K562 (cell line): ENCODE measurements at regions not wholly inside any gene's neighbourhood (a gene's known extent, or its start where the extent isn't known, plus 50 kb on each side); places are given as distances from the start of the nearest gene placed in this dataset.

ENCODE experiments used
- ATAC-seq: fragments of 200-7000 bp; cut with Tn5 transposase; 3 replicates; pipeline ENCODE4 v1.9.1; 2020; ENCODE audit warnings: moderate library complexity
- BruUV-seq: library from RNA; stranded (reverse); fragments of 400-500 nt; replicated peaks from 2 replicates; lab custom pipeline; 2021; lab: Mats Ljungman, UMichigan
- CTCF ChIA-PET: fragments of 300-600 bp; formaldehyde crosslinking; extraction: SDS; loops from one replicate; lab custom pipeline; 2021; ENCODE audit warnings: low intra/inter-chr PET ratio; lab: Yijun Ruan, JAX
- POLR2A ChIA-PET: fragments of 300-600, 350-650 bp; sonication (Branson Sonifier 250); formaldehyde crosslinking; extraction: SDS; loops from one replicate; lab custom pipeline; 2021; ENCODE audit warnings: antibody characterized with exemption, inconsistent platforms; lab: Yijun Ruan, JAX
- DNase-seq, 4 experiments: peaks; one replicate each; pipeline versions ENCODE4 v3.0.0 to v3.0.0-alpha.2; 2011 to 2018; ENCODE audit warnings: low spot score in 3 of 4, mixed read lengths in 3 of 4; ENCODE audit errors: extremely low read depth in 1 of 4
- FAIRE-seq: peaks from 2 replicates; lab custom pipeline; 2011; peaks lifted over from hg19 to GRCh38; lab: Jason Lieb, UNC
- H2AFZ ChIP-seq: 2 replicates; pipeline ENCODE4 v1.6.0; 2011; ENCODE audit warnings: low read depth, low read length, control low read depth, inconsistent platforms
- H3K27ac ChIP-seq: fragments of 200-600 bp; 3 replicates; pipeline ENCODE4 v1.8.0; 2011; ENCODE audit warnings: low read depth, mild to moderate bottlenecking, control low read depth, inconsistent platforms, low read length, moderate library complexity, mixed read lengths; ENCODE audit errors: extremely low read depth
- H3K27me3 ChIP-seq, 2 experiments: fragments of 300-600 bp in 1 of 2; 2 replicates in 1 of 2; 3 replicates in 1 of 2; pipeline versions ENCODE4 v1.6.0 to v1.8.0; 2011; ENCODE audit warnings: inconsistent platforms in 2 of 2, low read length in 2 of 2, mild to moderate bottlenecking in 1 of 2, mixed read lengths in 1 of 2, moderate library complexity in 1 of 2; ENCODE audit not compliant: control insufficient read depth in 2 of 2, insufficient read depth in 2 of 2
- H3K36me3 ChIP-seq: fragments of 300-600 bp; 3 replicates; pipeline ENCODE4 v1.8.0; 2011; ENCODE audit warnings: mild to moderate bottlenecking, low read length, inconsistent platforms; ENCODE audit not compliant: control insufficient read depth, insufficient read depth
- H3K4me1 ChIP-seq, 2 experiments: fragments of 200-600 bp in 1 of 2; replicated peaks in 1 of 2; 2 replicates in 1 of 2; 3 replicates in 1 of 2; pipeline versions ENCODE4 v1.5.1 to v1.8.0; 2011; ENCODE audit warnings: inconsistent platforms in 2 of 2, low read length in 2 of 2, mild to moderate bottlenecking in 1 of 2, mixed read lengths in 1 of 2, moderate library complexity in 1 of 2; ENCODE audit not compliant: control insufficient read depth in 2 of 2, insufficient read depth in 2 of 2
- H3K4me2 ChIP-seq: 2 replicates; pipeline ENCODE4 v1.6.1; 2011; ENCODE audit warnings: low read length, control low read depth, inconsistent platforms, mixed read lengths; ENCODE audit not compliant: insufficient read depth
- H3K4me3 ChIP-seq: fragments of 200-600 bp; sonication (generic), shearing (Covaris generic); 2 replicates; pipeline ENCODE4 v1.5.1; 2016; ENCODE audit warnings: control low read depth, inconsistent platforms
- H3K79me2 ChIP-seq: fragments of 200-600 bp; 3 replicates; pipeline ENCODE4 v1.8.0; 2011; ENCODE audit warnings: low read length, inconsistent platforms; ENCODE audit not compliant: control insufficient read depth, insufficient read depth
- H3K9ac ChIP-seq, 2 experiments: 2 replicates each; pipeline versions ENCODE4 v1.6.0 to v1.6.1; 2011; ENCODE audit warnings: low read depth in 2 of 2, low read length in 2 of 2, control low read depth in 1 of 2, inconsistent platforms in 1 of 2, mild to moderate bottlenecking in 1 of 2, mixed read lengths in 1 of 2; ENCODE audit not compliant: insufficient read depth in 1 of 2
- H3K9me1 ChIP-seq: one replicate; pipeline ENCODE4 v1.6.0; 2011; ENCODE audit warnings: inconsistent platforms, mild to moderate bottlenecking, low read length, moderate library complexity; ENCODE audit not compliant: control insufficient read depth, insufficient read depth
- H3K9me3 ChIP-seq: replicated peaks from 2 replicates; pipeline ENCODE4 v1.5.1; 2011; ENCODE audit warnings: low read depth, low read length, inconsistent platforms; ENCODE audit not compliant: control insufficient read depth, insufficient read depth
- H4K20me1 ChIP-seq: replicated peaks from 2 replicates; pipeline ENCODE4 v1.6.1; 2011; ENCODE audit warnings: low read length, inconsistent platforms, mixed read lengths; ENCODE audit not compliant: control insufficient read depth, insufficient read depth
- KLF10 ChIP-seq: fragments of 250-450 bp; sonication (Bioruptor Pico); IDR thresholded peaks from 2 replicates; pipeline ENCODE4 v1.6.1; 2021; ENCODE audit warnings: matching md5 sums
- PRMT5 ChIP-seq: sonication (generic); formaldehyde crosslinking; IDR thresholded peaks from 2 replicates; pipeline ENCODE4 v1.5.0; 2020; ENCODE audit warnings: missing genetic modification reagents
- RB1 ChIP-seq: fragments of 450-650 bp; IDR thresholded peaks from 2 replicates; pipeline ENCODE4 v1.6.1; 2017; ENCODE audit warnings: low read depth, mild to moderate bottlenecking
- SIRT6 ChIP-seq: IDR thresholded peaks from one replicate; pipeline ENCODE4 v1.6.1; 2012; ENCODE audit warnings: low read depth, mild to moderate bottlenecking, control low read depth, inconsistent platforms, low read length, moderate library complexity
- WGBS: fragments of 100-300 bp; shearing (Covaris generic); methylation state at CpG from one replicate; pipeline ENCODE4 v1.1.6; 2016; ENCODE audit warnings: low coverage, mixed read lengths; ENCODE audit not compliant: insufficient coverage; ENCODE audit errors: missing lambda C conversion rate; 5-methylcytosine and 5-hydroxymethylcytosine counted together
- in situ Hi-C: fragments of 300-500 bp; cut with MboI; formaldehyde crosslinking; loops from 4 replicates; pipeline ENCODE4 v1.15.0; 2018; ENCODE audit warnings: inconsistent platforms, mixed read lengths
- intact Hi-C: fragments of 100-400 bp; cut with micrococcal nuclease; formaldehyde crosslinking; loops from 2 replicates; pipeline ENCODE4 v1.14.2; 2022
- TF ChIP-seq, protein P1 (sequence below): fragments of 450-650 bp; IDR thresholded peaks from 2 replicates; pipeline ENCODE4 v1.6.1; 2016; ENCODE audit warnings: mild to moderate bottlenecking, moderate library complexity
- TF ChIP-seq, protein P2 (sequence below): fragments of 450-650 bp; formaldehyde crosslinking; IDR thresholded peaks from 2 replicates; pipeline ENCODE4 v1.4.0; 2022; ENCODE audit warnings: missing genetic modification characterization

DNA sequence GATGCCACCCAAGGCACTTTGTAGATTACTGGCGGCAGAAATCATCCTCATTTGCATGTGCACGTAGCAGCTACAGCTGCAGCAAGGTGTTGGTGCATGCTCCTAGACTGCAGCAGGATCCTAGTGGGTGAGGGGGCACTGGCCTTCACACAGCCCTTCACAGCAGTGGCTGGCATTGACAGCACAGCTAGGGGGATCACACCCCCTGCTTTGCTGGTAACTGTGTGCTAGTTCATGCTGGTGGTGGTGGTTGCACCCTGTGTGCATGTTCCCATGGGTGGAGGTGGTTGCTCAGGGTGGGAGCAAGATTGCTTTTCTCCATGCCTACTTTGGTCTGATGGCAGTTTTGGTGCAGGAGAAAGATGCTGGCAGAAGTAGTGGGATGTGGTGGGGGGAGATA, 1695.1 kb upstream of the CDH6 start:
- no peaks in the 10 kb centered on the region for H3K79me2 ChIP-seq
- no TSS peak for BruUV-seq
- no peak overlapping the region for H3K27ac ChIP-seq
- no peaks in the 10 kb centered on the region for H4K20me1 ChIP-seq
- in situ Hi-C loops (no loop called here), intact Hi-C loops (no loop called here)
- CTCF ChIA-PET: no interaction called here
- ATAC-seq: no peak
- POLR2A ChIA-PET: no interaction called here
- H3K4me3 ChIP-seq: no peak overlapping the region
- WGBS: 6% methylated on average over 2 of the region's 2 CpGs
- no peaks in the 10 kb centered on the region for H3K27me3 ChIP-seq
- H3K4me2 ChIP-seq: no peak overlapping the region
- no peaks in the 10 kb centered on the region for H3K9me1 ChIP-seq
- no peaks in the 10 kb centered on the region for H3K36me3 ChIP-seq
- no peaks in the 10 kb centered on the region for H3K9me3 ChIP-seq
- H3K4me1 ChIP-seq: no peaks in the 10 kb centered on the region
- H2AFZ ChIP-seq: no peak overlapping the region
- no peak overlapping the region for H3K9ac ChIP-seq
- no peak for FAIRE-seq
- no peak for DNase-seq
- TF ChIP-seq RB1 (no peak), KLF10 (CRISPR knock-in tag) (no peak), PRMT5 (CRISPR knock-in tag) (no peak), SIRT6 (no peak)
- TF ChIP-seq, protein P1, sequence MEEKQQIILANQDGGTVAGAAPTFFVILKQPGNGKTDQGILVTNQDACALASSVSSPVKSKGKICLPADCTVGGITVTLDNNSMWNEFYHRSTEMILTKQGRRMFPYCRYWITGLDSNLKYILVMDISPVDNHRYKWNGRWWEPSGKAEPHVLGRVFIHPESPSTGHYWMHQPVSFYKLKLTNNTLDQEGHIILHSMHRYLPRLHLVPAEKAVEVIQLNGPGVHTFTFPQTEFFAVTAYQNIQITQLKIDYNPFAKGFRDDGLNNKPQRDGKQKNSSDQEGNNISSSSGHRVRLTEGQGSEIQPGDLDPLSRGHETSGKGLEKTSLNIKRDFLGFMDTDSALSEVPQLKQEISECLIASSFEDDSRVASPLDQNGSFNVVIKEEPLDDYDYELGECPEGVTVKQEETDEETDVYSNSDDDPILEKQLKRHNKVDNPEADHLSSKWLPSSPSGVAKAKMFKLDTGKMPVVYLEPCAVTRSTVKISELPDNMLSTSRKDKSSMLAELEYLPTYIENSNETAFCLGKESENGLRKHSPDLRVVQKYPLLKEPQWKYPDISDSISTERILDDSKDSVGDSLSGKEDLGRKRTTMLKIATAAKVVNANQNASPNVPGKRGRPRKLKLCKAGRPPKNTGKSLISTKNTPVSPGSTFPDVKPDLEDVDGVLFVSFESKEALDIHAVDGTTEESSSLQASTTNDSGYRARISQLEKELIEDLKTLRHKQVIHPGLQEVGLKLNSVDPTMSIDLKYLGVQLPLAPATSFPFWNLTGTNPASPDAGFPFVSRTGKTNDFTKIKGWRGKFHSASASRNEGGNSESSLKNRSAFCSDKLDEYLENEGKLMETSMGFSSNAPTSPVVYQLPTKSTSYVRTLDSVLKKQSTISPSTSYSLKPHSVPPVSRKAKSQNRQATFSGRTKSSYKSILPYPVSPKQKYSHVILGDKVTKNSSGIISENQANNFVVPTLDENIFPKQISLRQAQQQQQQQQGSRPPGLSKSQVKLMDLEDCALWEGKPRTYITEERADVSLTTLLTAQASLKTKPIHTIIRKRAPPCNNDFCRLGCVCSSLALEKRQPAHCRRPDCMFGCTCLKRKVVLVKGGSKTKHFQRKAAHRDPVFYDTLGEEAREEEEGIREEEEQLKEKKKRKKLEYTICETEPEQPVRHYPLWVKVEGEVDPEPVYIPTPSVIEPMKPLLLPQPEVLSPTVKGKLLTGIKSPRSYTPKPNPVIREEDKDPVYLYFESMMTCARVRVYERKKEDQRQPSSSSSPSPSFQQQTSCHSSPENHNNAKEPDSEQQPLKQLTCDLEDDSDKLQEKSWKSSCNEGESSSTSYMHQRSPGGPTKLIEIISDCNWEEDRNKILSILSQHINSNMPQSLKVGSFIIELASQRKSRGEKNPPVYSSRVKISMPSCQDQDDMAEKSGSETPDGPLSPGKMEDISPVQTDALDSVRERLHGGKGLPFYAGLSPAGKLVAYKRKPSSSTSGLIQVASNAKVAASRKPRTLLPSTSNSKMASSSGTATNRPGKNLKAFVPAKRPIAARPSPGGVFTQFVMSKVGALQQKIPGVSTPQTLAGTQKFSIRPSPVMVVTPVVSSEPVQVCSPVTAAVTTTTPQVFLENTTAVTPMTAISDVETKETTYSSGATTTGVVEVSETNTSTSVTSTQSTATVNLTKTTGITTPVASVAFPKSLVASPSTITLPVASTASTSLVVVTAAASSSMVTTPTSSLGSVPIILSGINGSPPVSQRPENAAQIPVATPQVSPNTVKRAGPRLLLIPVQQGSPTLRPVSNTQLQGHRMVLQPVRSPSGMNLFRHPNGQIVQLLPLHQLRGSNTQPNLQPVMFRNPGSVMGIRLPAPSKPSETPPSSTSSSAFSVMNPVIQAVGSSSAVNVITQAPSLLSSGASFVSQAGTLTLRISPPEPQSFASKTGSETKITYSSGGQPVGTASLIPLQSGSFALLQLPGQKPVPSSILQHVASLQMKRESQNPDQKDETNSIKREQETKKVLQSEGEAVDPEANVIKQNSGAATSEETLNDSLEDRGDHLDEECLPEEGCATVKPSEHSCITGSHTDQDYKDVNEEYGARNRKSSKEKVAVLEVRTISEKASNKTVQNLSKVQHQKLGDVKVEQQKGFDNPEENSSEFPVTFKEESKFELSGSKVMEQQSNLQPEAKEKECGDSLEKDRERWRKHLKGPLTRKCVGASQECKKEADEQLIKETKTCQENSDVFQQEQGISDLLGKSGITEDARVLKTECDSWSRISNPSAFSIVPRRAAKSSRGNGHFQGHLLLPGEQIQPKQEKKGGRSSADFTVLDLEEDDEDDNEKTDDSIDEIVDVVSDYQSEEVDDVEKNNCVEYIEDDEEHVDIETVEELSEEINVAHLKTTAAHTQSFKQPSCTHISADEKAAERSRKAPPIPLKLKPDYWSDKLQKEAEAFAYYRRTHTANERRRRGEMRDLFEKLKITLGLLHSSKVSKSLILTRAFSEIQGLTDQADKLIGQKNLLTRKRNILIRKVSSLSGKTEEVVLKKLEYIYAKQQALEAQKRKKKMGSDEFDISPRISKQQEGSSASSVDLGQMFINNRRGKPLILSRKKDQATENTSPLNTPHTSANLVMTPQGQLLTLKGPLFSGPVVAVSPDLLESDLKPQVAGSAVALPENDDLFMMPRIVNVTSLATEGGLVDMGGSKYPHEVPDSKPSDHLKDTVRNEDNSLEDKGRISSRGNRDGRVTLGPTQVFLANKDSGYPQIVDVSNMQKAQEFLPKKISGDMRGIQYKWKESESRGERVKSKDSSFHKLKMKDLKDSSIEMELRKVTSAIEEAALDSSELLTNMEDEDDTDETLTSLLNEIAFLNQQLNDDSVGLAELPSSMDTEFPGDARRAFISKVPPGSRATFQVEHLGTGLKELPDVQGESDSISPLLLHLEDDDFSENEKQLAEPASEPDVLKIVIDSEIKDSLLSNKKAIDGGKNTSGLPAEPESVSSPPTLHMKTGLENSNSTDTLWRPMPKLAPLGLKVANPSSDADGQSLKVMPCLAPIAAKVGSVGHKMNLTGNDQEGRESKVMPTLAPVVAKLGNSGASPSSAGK: no peak
- TF ChIP-seq, protein P2, sequence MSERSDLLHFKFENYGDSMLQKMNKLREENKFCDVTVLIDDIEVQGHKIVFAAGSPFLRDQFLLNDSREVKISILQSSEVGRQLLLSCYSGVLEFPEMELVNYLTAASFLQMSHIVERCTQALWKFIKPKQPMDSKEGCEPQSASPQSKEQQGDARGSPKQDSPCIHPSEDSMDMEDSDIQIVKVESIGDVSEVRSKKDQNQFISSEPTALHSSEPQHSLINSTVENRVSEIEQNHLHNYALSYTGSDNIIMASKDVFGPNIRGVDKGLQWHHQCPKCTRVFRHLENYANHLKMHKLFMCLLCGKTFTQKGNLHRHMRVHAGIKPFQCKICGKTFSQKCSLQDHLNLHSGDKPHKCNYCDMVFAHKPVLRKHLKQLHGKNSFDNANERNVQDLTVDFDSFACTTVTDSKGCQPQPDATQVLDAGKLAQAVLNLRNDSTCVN (CRISPR knock-in tag): no peak
